HEK293 (cell line): ENCODE measurements at regions not wholly inside any gene's neighbourhood (a gene's known extent, or its start where the extent isn't known, plus 50 kb on each side); places are given as distances from the start of the nearest gene placed in this dataset.

ENCODE experiments used
- CTCF ChIA-PET: fragments of 350-600 bp; formaldehyde crosslinking; extraction: SDS; loops from one replicate; lab custom pipeline; 2021; ENCODE audit warnings: antibody characterized with exemption; lab: Yijun Ruan, JAX
- POLR2A ChIA-PET: fragments of 300-600 bp; formaldehyde crosslinking; extraction: SDS; loops from one replicate; lab custom pipeline; 2020; ENCODE audit warnings: antibody characterized with exemption, inconsistent platforms; lab: Yijun Ruan, JAX
- H3K27ac ChIP-seq: fragments of 200-500 bp; sonication (Bioruptor generic); 2 replicates; pipeline ENCODE4 v1.5.1; 2014; ENCODE audit warnings: low read depth, low read length, control low read depth, inconsistent platforms; ENCODE audit errors: extremely low read depth
- H3K36me3 ChIP-seq, 2 experiments: fragments of 200-500 bp in 1 of 2; sonication (Bioruptor generic) in 1 of 2; 1 replicate in 1 of 2; 2 replicates in 1 of 2; pipeline ENCODE4 v1.5.1; 2014 to 2017; ENCODE audit warnings: inconsistent platforms in 2 of 2, low read length in 2 of 2; ENCODE audit not compliant: control insufficient read depth in 2 of 2, insufficient read depth in 1 of 2
- H3K4me1 ChIP-seq: fragments of 200-500 bp; sonication (Bioruptor generic); 2 replicates; pipeline ENCODE4 v1.5.1; 2014; ENCODE audit warnings: mild to moderate bottlenecking, low read length, inconsistent platforms; ENCODE audit not compliant: control insufficient read depth, insufficient read depth
- H3K4me3 ChIP-seq: 2 replicates; pipeline ENCODE4 v1.5.1; 2011; ENCODE audit warnings: low read depth, mild to moderate bottlenecking, control low read depth, low read length, moderate library complexity
- H3K9me3 ChIP-seq: fragments of 200-500 bp; sonication (Bioruptor generic); 2 replicates; pipeline ENCODE4 v1.5.1; 2014; ENCODE audit warnings: low read depth, low read length, inconsistent platforms; ENCODE audit not compliant: control insufficient read depth, insufficient read depth
- ATF2 ChIP-seq: fragments of 450-650 bp; formaldehyde crosslinking; IDR thresholded peaks from 2 replicates; pipeline ENCODE4 v1.5.1; 2016; ENCODE audit warnings: missing biosample characterization, missing genetic modification characterization, low read depth
- GLIS1 ChIP-seq: fragments of 450-650 bp; formaldehyde crosslinking; IDR thresholded peaks from 2 replicates; pipeline ENCODE4 v1.5.1; 2016; ENCODE audit warnings: missing biosample characterization, missing genetic modification characterization
- GLIS2 ChIP-seq: fragments of 450-650 bp; formaldehyde crosslinking; IDR thresholded peaks from 2 replicates; pipeline ENCODE4 v1.5.1; 2016; ENCODE audit warnings: missing biosample characterization, missing genetic modification characterization
- HIC1 ChIP-seq: fragments of 450-650 bp; formaldehyde crosslinking; IDR thresholded peaks from 2 replicates; pipeline ENCODE4 v1.5.1; 2016; ENCODE audit warnings: missing biosample characterization, missing genetic modification characterization
- PATZ1 ChIP-seq: fragments of 450-650 bp; formaldehyde crosslinking; IDR thresholded peaks from 2 replicates; pipeline ENCODE4 v1.5.1; 2016; ENCODE audit warnings: missing biosample characterization, missing genetic modification characterization
- PRDM1 ChIP-seq: fragments of 450-650 bp; formaldehyde crosslinking; IDR thresholded peaks from 2 replicates; pipeline ENCODE4; 2016; ENCODE audit warnings: missing biosample characterization, missing genetic modification characterization
- SCRT2 ChIP-seq: fragments of 450-650 bp; formaldehyde crosslinking; IDR thresholded peaks from 2 replicates; pipeline ENCODE4 v1.5.1; 2016; ENCODE audit warnings: missing biosample characterization, missing genetic modification characterization
- ZBTB20 ChIP-seq: fragments of 450-650 bp; formaldehyde crosslinking; IDR thresholded peaks from 2 replicates; pipeline ENCODE4 v1.5.1; 2016; ENCODE audit warnings: missing biosample characterization, missing genetic modification characterization
- ZNF10 ChIP-seq: fragments of 450-650 bp; formaldehyde crosslinking; IDR thresholded peaks from 2 replicates; pipeline ENCODE4 v1.5.1; 2017; ENCODE audit warnings: missing biosample characterization, missing genetic modification characterization
- ZNF121 ChIP-seq: fragments of 450-650 bp; formaldehyde crosslinking; IDR thresholded peaks from 2 replicates; pipeline ENCODE4 v1.5.1; 2016; ENCODE audit warnings: missing biosample characterization, missing genetic modification characterization
- ZNF138 ChIP-seq: fragments of 450-650 bp; formaldehyde crosslinking; IDR thresholded peaks from 2 replicates; pipeline ENCODE4 v1.5.1; 2016; ENCODE audit warnings: missing biosample characterization, missing genetic modification characterization, borderline replicate concordance
- ZNF184 ChIP-seq: fragments of 450-650 bp; IDR thresholded peaks from 2 replicates; pipeline ENCODE4 v1.5.1; 2018; ENCODE audit warnings: missing biosample characterization, mild to moderate bottlenecking, missing genetic modification characterization
- ZNF211 ChIP-seq: fragments of 450-650 bp; formaldehyde crosslinking; IDR thresholded peaks from 2 replicates; pipeline ENCODE4 v1.5.1; 2016; ENCODE audit warnings: low read depth, missing biosample characterization, missing genetic modification characterization
- ZNF214 ChIP-seq: fragments of 450-650 bp; formaldehyde crosslinking; IDR thresholded peaks from 2 replicates; pipeline ENCODE4 v1.5.1; 2017; ENCODE audit warnings: missing biosample characterization, mild to moderate bottlenecking, missing genetic modification characterization, borderline replicate concordance
- ZNF239 ChIP-seq: fragments of 450-650 bp; formaldehyde crosslinking; IDR thresholded peaks from 2 replicates; pipeline ENCODE4 v1.5.1; 2016; ENCODE audit warnings: missing biosample characterization, missing genetic modification characterization
- ZNF248 ChIP-seq: fragments of 450-650 bp; formaldehyde crosslinking; IDR thresholded peaks from 2 replicates; pipeline ENCODE4 v1.5.1; 2017; ENCODE audit warnings: missing biosample characterization, missing genetic modification characterization
- ZNF335 ChIP-seq: fragments of 450-650 bp; formaldehyde crosslinking; conservative IDR thresholded peaks from 2 replicates; pipeline ENCODE4 v1.5.1; 2016; ENCODE audit warnings: missing biosample characterization, missing genetic modification characterization
- ZNF473 ChIP-seq: fragments of 450-650 bp; formaldehyde crosslinking; IDR thresholded peaks from 2 replicates; pipeline ENCODE4 v1.5.1; 2017; ENCODE audit warnings: missing biosample characterization, missing genetic modification characterization
- ZNF549 ChIP-seq: fragments of 450-650 bp; IDR thresholded peaks from 2 replicates; pipeline ENCODE4 v1.5.1; 2018; ENCODE audit warnings: missing biosample characterization, missing genetic modification characterization, mild to moderate bottlenecking, inconsistent platforms, moderate library complexity
- ZNF585B ChIP-seq: fragments of 450-650 bp; formaldehyde crosslinking; IDR thresholded peaks from 2 replicates; pipeline ENCODE4 v1.5.1; 2016; ENCODE audit warnings: missing biosample characterization, missing genetic modification characterization
- ZNF610 ChIP-seq: fragments of 450-650 bp; formaldehyde crosslinking; IDR thresholded peaks from 2 replicates; pipeline ENCODE4 v1.5.1; 2016; ENCODE audit warnings: missing biosample characterization, missing genetic modification characterization, borderline replicate concordance
- ZNF626 ChIP-seq: fragments of 450-650 bp; sonication (Bioruptor Pico); formaldehyde crosslinking; IDR thresholded peaks from 2 replicates; pipeline ENCODE4 v1.5.1; 2018; ENCODE audit warnings: missing biosample characterization, missing genetic modification characterization, inconsistent platforms
- ZNF658 ChIP-seq: fragments of 450-650 bp; formaldehyde crosslinking; IDR thresholded peaks from 2 replicates; pipeline ENCODE4; 2016; ENCODE audit warnings: missing biosample characterization, missing genetic modification characterization
- ZNF776 ChIP-seq: fragments of 450-650 bp; formaldehyde crosslinking; IDR thresholded peaks from 2 replicates; pipeline ENCODE4 v1.5.0; 2017; ENCODE audit warnings: missing biosample characterization, missing genetic modification characterization, borderline replicate concordance
- ZNF830 ChIP-seq: fragments of 450-650 bp; IDR thresholded peaks from 2 replicates; pipeline ENCODE4 v1.5.0; 2018; ENCODE audit warnings: missing biosample characterization, missing genetic modification characterization, low read depth, mild to moderate bottlenecking, moderate library complexity
- ZSCAN4 ChIP-seq: fragments of 450-650 bp; formaldehyde crosslinking; IDR thresholded peaks from 2 replicates; pipeline ENCODE4 v1.5.1; 2017; ENCODE audit warnings: missing biosample characterization, missing genetic modification characterization
- TF ChIP-seq, protein P1 (sequence below): fragments of 450-650 bp; formaldehyde crosslinking; IDR thresholded peaks from 2 replicates; pipeline ENCODE4 v1.5.1; 2016; ENCODE audit warnings: missing biosample characterization, missing genetic modification characterization, low read depth

DNA sequence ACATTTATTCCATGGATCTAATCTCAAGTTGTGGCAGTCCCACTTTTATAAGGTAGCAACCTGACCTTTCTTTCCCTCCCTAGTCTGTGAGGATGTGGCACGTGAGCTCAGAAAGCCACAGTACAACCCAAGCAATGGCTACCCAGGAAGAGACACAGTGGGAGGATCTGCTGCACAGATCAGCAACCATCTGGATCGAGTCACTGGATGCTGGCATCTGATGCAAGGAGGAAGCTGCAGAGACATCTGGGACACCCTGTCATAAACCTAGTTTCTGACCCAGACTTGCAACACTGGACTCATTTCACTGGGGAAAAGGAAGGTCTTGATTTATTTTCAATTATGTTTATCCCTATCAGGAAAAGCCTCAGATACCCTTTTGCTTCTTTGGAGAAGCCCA, 327.1 kb downstream of the PAPSS1 start:
- Histone ChIP-seq H3K4me3 (no peak overlapping the region), H3K4me1 (no peaks in the 10 kb centered on the region), H3K9me3 (no peaks in the 10 kb centered on the region), H3K27ac (no peak overlapping the region), H3K36me3 (no peaks in the 10 kb centered on the region)
- CTCF ChIA-PET = no interaction called here
- POLR2A ChIA-PET = no interaction called here
- TF ChIP-seq ZNF184 (tag by site-specific recombination) (no peak), GLIS2 (no peak), ZNF138 (tag by site-specific recombination) (no peak), ZNF626 (tag by site-specific recombination) (no peak), ZNF239 (tag by site-specific recombination) (no peak), ZNF10 (tag by site-specific recombination) (no peak), ZNF473 (no peak), ATF2 (tag by site-specific recombination) (no peak), ZNF585B (tag by site-specific recombination) (no peak), ZNF549 (tag by site-specific recombination) (no peak), PATZ1 (tag by site-specific recombination) (no peak), ZNF776 (tag by site-specific recombination) (no peak), ZBTB20 (no peak), SCRT2 (tag by site-specific recombination) (no peak), ZSCAN4 (tag by site-specific recombination) (no peak)
- TF ChIP-seq, protein P1, sequence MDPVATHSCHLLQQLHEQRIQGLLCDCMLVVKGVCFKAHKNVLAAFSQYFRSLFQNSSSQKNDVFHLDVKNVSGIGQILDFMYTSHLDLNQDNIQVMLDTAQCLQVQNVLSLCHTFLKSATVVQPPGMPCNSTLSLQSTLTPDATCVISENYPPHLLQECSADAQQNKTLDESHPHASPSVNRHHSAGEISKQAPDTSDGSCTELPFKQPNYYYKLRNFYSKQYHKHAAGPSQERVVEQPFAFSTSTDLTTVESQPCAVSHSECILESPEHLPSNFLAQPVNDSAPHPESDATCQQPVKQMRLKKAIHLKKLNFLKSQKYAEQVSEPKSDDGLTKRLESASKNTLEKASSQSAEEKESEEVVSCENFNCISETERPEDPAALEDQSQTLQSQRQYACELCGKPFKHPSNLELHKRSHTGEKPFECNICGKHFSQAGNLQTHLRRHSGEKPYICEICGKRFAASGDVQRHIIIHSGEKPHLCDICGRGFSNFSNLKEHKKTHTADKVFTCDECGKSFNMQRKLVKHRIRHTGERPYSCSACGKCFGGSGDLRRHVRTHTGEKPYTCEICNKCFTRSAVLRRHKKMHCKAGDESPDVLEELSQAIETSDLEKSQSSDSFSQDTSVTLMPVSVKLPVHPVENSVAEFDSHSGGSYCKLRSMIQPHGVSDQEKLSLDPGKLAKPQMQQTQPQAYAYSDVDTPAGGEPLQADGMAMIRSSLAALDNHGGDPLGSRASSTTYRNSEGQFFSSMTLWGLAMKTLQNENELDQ (tag by site-specific recombination) = no peak

GRCh38 chr4:107392380-107392779, 327.7 kb downstream of the PAPSS1 start:
- no peaks in the 10 kb centered on the region for H3K9me3 ChIP-seq
- no peaks in the 10 kb centered on the region for H3K4me1 ChIP-seq
- ChIA-PET POLR2A (no interaction called here), CTCF (interaction anchor here (0.6 kb wide), 1 partner anchor 92 kb away, joined by 3 read pairs; no protein-coding TSS in a partner anchor)
- no peak overlapping the region for H3K27ac ChIP-seq
- H3K4me3 ChIP-seq = no peak overlapping the region
- no peaks in the 10 kb centered on the region for H3K36me3 ChIP-seq
- TF ChIP-seq GLIS1 (tag by site-specific recombination) (no peak), ZNF211 (tag by site-specific recombination) (no peak), ZNF830 (tag by site-specific recombination) (no peak), PRDM1 (tag by site-specific recombination) (no peak), HIC1 (tag by site-specific recombination) (no peak), ZNF335 (tag by site-specific recombination) (no peak), ZNF248 (no peak), ZNF121 (tag by site-specific recombination) (no peak), ZNF658 (tag by site-specific recombination) (no peak), ZNF610 (tag by site-specific recombination) (no peak), ZNF214 (tag by site-specific recombination) (no peak)
